ENCODE measurements at regions not wholly inside any gene's neighbourhood (a gene's known extent, or its start where the extent isn't known, plus 50 kb on each side); places are given as distances from the start of the nearest gene placed in this dataset.

GRCh38 chr4:27398631-27399310 lies 538.1 kb downstream of the STIM2 start:
- TF ChIP-seq POLR2A (IDR thresholded peaks at IDR 0.05; ENCODE audit: low read length) (no peak), GATA1 (IDR thresholded peaks at IDR 0.05; ENCODE audit: low read depth, low read length) (no peak)
